ENCODE measurements at regions not wholly inside any gene's neighbourhood (a gene's known extent, or its start where the extent isn't known, plus 50 kb on each side); places are given as distances from the start of the nearest gene placed in this dataset.
"Not testable (repeated sequence)": the region's sequence is repeated elsewhere in the genome, so short reads cannot be mapped to it uniquely, and the experiment has no call there.

DNA sequence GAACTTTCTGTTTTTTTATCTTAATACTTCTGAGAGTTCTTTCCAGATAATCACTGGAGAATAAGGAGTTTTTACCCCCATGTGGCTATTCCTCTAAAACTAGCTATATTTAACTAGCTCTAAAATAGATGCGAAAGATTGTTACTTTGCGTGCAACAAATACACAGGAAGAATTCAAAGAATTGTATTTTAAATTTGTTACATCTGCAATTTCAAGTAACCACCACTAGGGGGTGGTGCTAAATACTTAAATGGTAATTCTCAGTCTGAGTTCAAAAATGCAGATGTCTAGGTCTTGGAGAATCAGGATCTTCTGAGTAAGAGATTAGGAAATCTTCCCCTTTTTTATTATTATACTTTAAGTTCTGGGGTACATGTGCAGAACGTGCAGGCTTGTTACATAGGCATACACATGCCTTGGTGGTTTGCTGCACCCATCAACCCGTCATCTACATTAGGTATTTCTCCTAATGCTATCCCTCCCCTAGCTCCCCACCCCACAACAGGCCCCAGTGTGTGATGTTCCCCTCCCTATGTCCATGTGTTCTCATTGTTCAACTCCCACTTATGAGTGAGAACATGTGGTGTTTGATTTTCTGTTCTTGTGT lies 346.9 kb downstream of the GOLGA6L6 start:
- H3K4me1 Mint-ChIP-seq; CTCF ChIA-PET; POLR2A ChIA-PET; H3K9me3 Mint-ChIP-seq; H3K27ac Mint-ChIP-seq; DNase-seq (ENCODE audit: low spot score); H3K27me3 Mint-ChIP-seq (ENCODE audit: low read depth); H3K4me3 Mint-ChIP-seq; ATAC-seq: not testable (repeated sequence)
- H3K36me3 Mint-ChIP-seq: peaks cover 25% of the 10 kb centered on the region
- TF ChIP-seq CTCF (IDR thresholded peaks at IDR 0.05): peak; percentile 53

DNA sequence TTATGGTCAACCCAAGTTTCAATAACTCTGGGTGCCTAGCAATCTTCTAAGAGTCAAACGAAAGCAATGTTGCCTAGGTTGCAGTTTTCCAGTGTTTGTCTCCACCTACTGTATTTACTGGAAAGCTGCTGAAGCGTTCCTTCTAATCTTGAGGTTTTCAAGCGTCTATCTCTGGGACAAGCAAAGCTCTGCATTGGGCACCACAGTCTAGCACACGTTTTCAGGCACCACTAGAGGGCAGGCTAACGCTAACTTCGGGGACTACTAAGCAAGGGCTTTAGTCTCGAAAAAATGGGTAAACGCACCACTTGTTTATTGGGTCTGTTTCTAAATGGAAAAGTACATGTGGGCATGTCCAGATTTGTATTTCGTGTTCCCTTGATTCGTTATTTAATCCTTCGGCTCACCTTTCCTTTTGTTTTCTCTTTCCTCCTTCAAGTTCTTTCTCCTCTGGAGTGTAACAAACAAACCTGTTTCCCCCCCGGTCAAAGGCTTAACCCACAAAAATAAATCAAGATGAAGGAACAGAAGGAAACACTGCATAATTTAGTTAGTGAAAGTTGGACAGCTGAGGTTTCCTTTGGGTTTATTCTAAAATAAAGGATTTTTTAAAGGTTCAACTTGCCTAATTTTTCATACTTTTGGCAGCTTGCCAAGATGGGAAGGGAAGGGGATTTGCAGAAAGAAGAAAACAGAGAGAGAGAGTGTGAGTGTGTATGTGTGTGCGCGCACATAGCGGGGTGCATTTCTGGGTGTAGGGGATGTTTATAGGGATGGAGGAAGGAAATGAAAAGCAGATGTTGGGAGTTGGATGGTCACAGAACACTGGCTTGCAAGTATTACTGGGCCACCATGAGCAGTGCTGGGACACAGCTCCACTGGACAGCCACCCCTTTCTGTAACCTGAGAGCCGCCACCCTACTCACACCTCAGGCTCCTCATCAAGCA lies 348.3 kb downstream of the GOLGA6L6 start:
- POLR2A ChIA-PET; H3K4me1 Mint-ChIP-seq; CTCF ChIA-PET; H3K27ac Mint-ChIP-seq; H3K27me3 Mint-ChIP-seq (ENCODE audit: low read depth); H3K4me3 Mint-ChIP-seq; H3K9me3 Mint-ChIP-seq: not testable (repeated sequence)
- ATAC-seq: peak; percentile 91
- DNase-seq (ENCODE audit: low spot score): peak; percentile 26
- TF ChIP-seq CTCF (IDR thresholded peaks at IDR 0.05): 0 out of 2 replicates have a peak, but pooled peaks have one; percentile 11
- peaks cover 25% of the 10 kb centered on the region for H3K36me3 Mint-ChIP-seq

GRCh38 chr15:20191508-20192125 lies 350.0 kb downstream of the GOLGA6L6 start:
- H3K36me3 Mint-ChIP-seq: peaks cover 25% of the 10 kb centered on the region
- H3K4me3 Mint-ChIP-seq; CTCF ChIA-PET; ATAC-seq; POLR2A ChIA-PET; H3K4me1 Mint-ChIP-seq; H3K27me3 Mint-ChIP-seq (ENCODE audit: low read depth); DNase-seq (ENCODE audit: low spot score); H3K9me3 Mint-ChIP-seq; H3K27ac Mint-ChIP-seq: not testable (repeated sequence)

DNA sequence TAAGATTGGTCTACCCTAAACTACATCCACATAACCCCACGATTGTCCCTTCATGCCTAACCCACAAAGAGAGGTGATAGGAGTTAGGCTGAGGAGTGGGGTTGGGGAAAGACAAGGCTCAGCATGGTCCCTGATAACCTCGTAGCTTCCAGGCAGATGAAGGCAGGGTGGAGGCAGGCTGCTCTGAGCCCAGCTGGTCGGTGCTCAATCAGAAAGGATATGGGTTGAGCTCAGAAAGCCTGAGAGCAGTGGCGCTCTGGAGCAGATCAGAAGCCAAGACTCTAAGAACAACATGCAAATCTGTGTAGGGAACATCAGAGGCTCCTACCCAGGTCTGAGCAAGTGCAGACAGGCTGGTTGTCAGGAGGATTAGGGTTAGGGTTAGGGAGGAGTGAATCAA lies 353.0 kb downstream of the GOLGA6L6 start:
- H3K27me3 Mint-ChIP-seq (ENCODE audit: low read depth); H3K4me3 Mint-ChIP-seq; H3K27ac Mint-ChIP-seq; DNase-seq (ENCODE audit: low spot score); POLR2A ChIA-PET; CTCF ChIA-PET; H3K9me3 Mint-ChIP-seq; ATAC-seq; H3K4me1 Mint-ChIP-seq: not testable (repeated sequence)
- H3K36me3 Mint-ChIP-seq: peaks cover 31% of the 10 kb centered on the region

GRCh38 chr15:20187370-20188355 lies 353.9 kb downstream of the GOLGA6L6 start:
- H3K9me3 Mint-ChIP-seq; H3K27me3 Mint-ChIP-seq (ENCODE audit: low read depth); H3K4me1 Mint-ChIP-seq; ATAC-seq; POLR2A ChIA-PET; H3K4me3 Mint-ChIP-seq; H3K27ac Mint-ChIP-seq; CTCF ChIA-PET; DNase-seq (ENCODE audit: low spot score): not testable (repeated sequence)
- H3K36me3 Mint-ChIP-seq: peaks cover 31% of the 10 kb centered on the region

DNA sequence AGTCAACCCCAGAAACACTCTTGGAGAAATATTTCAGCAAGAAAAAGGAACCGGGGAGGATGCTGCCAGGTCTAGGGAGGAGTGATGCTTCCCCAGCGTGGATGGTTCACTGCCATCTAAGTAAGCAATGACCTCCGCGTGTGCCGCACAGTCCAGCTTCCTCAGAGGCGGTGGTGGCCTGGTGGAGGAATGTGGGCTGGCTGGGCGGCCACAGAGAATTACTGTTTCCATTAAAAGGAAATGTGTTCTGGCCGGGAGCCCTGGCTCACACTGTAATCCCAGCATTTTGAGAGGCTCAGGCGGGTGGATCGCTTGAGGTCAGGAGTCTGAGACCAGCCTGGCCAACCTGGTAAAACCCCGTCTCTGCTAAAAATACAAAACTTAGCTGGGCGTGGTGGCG lies 356.7 kb downstream of the GOLGA6L6 start:
- H3K4me3 Mint-ChIP-seq; DNase-seq (ENCODE audit: low spot score); H3K27ac Mint-ChIP-seq; CTCF ChIA-PET; H3K36me3 Mint-ChIP-seq; ATAC-seq; H3K27me3 Mint-ChIP-seq (ENCODE audit: low read depth); POLR2A ChIA-PET; H3K4me1 Mint-ChIP-seq: not testable (repeated sequence)
- H3K9me3 Mint-ChIP-seq: peaks cover 11% of the 10 kb centered on the region

GRCh38 chr15:20168221-20168620 lies 373.4 kb downstream of the GOLGA6L6 start:
- H3K4me3 Mint-ChIP-seq; DNase-seq (ENCODE audit: low spot score); H3K36me3 Mint-ChIP-seq; H3K4me1 Mint-ChIP-seq; ATAC-seq; POLR2A ChIA-PET; H3K27ac Mint-ChIP-seq; H3K27me3 Mint-ChIP-seq (ENCODE audit: low read depth); H3K9me3 Mint-ChIP-seq; CTCF ChIA-PET: not testable (repeated sequence)

- DNase-seq (ENCODE audit: low spot score); H3K27me3 Mint-ChIP-seq (ENCODE audit: low read depth); CTCF ChIA-PET; H3K4me3 Mint-ChIP-seq; H3K36me3 Mint-ChIP-seq; H3K4me1 Mint-ChIP-seq; H3K9me3 Mint-ChIP-seq; ATAC-seq; H3K27ac Mint-ChIP-seq; POLR2A ChIA-PET: not testable (repeated sequence)
Observed at GRCh38 chr15:20153528-20153927, 388.1 kb downstream of the GOLGA6L6 start.

- H3K9me3 Mint-ChIP-seq; POLR2A ChIA-PET; DNase-seq (ENCODE audit: low spot score); ATAC-seq; H3K4me3 Mint-ChIP-seq; H3K27ac Mint-ChIP-seq; H3K36me3 Mint-ChIP-seq; H3K4me1 Mint-ChIP-seq; CTCF ChIA-PET; H3K27me3 Mint-ChIP-seq (ENCODE audit: low read depth): not testable (repeated sequence)
Observed at GRCh38 chr15:20148679-20149078, 392.9 kb downstream of the GOLGA6L6 start.
